ENCODE measurements at regions not wholly inside any gene's neighbourhood (a gene's known extent, or its start where the extent isn't known, plus 50 kb on each side); places are given as distances from the start of the nearest gene placed in this dataset.

GRCh38 chr2:167820488-167820887 is 426.9 kb downstream of the STK39 start:
- intact Hi-C loops (cut with micrococcal nuclease; ENCODE audit: unreplicated experiment): no loop called here
- Histone ChIP-seq H3K4me3 (ENCODE audit: low read depth in 2 of 2, low read length in 2 of 2) (no peak overlapping the region), H3K27me3 (ENCODE audit: control insufficient read depth, insufficient read depth, low read length) (no peaks in the 10 kb centered on the region), H3K27ac (ENCODE audit: low read length) (no peak overlapping the region), H3K36me3 (ENCODE audit: control insufficient read depth, insufficient read depth, low read length) (no peaks in the 10 kb centered on the region), H3K9me3 (ENCODE audit: control insufficient read depth, insufficient read depth, low read depth, low read length) (no peaks in the 10 kb centered on the region), H3K4me1 (ENCODE audit: control insufficient read depth, insufficient read depth, low read length) (no peaks in the 10 kb centered on the region)
- BruUV-seq (replicated peaks): no TSS peak
- ChIA-PET POLR2A (no interaction called here), CTCF (no interaction called here)
- TF ChIP-seq, protein P1, sequence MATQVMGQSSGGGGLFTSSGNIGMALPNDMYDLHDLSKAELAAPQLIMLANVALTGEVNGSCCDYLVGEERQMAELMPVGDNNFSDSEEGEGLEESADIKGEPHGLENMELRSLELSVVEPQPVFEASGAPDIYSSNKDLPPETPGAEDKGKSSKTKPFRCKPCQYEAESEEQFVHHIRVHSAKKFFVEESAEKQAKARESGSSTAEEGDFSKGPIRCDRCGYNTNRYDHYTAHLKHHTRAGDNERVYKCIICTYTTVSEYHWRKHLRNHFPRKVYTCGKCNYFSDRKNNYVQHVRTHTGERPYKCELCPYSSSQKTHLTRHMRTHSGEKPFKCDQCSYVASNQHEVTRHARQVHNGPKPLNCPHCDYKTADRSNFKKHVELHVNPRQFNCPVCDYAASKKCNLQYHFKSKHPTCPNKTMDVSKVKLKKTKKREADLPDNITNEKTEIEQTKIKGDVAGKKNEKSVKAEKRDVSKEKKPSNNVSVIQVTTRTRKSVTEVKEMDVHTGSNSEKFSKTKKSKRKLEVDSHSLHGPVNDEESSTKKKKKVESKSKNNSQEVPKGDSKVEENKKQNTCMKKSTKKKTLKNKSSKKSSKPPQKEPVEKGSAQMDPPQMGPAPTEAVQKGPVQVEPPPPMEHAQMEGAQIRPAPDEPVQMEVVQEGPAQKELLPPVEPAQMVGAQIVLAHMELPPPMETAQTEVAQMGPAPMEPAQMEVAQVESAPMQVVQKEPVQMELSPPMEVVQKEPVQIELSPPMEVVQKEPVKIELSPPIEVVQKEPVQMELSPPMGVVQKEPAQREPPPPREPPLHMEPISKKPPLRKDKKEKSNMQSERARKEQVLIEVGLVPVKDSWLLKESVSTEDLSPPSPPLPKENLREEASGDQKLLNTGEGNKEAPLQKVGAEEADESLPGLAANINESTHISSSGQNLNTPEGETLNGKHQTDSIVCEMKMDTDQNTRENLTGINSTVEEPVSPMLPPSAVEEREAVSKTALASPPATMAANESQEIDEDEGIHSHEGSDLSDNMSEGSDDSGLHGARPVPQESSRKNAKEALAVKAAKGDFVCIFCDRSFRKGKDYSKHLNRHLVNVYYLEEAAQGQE (IDR thresholded peaks at IDR 0.05; ENCODE audit: insufficient read depth in 1 of 2, low read depth in 2 of 2, low read length in 1 of 2): no peak
- no peak for TF ChIP-seq SIN3A (IDR thresholded peaks at IDR 0.05; ENCODE audit: borderline replicate concordance, insufficient read depth, low read depth, low read length)
- TF ChIP-seq, protein P2, sequence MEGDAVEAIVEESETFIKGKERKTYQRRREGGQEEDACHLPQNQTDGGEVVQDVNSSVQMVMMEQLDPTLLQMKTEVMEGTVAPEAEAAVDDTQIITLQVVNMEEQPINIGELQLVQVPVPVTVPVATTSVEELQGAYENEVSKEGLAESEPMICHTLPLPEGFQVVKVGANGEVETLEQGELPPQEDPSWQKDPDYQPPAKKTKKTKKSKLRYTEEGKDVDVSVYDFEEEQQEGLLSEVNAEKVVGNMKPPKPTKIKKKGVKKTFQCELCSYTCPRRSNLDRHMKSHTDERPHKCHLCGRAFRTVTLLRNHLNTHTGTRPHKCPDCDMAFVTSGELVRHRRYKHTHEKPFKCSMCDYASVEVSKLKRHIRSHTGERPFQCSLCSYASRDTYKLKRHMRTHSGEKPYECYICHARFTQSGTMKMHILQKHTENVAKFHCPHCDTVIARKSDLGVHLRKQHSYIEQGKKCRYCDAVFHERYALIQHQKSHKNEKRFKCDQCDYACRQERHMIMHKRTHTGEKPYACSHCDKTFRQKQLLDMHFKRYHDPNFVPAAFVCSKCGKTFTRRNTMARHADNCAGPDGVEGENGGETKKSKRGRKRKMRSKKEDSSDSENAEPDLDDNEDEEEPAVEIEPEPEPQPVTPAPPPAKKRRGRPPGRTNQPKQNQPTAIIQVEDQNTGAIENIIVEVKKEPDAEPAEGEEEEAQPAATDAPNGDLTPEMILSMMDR (IDR thresholded peaks at IDR 0.05): no peak
- TF ChIP-seq POLR2AphosphoS5 (IDR thresholded peaks at IDR 0.05; ENCODE audit: low read depth, low read length): no peak
- no peak for TF ChIP-seq TCF7L2 (IDR thresholded peaks at IDR 0.05; ENCODE audit: low read depth, low read length)
- in situ Hi-C loops (cut with HindIII; ENCODE audit: low pct_unique_long_range_greater_than_20kb, low sequenced_read_pairs): no loop called here
- ATAC-seq (no peak), DNase-seq (ENCODE audit: low read depth, low spot score) (no peak)

DNA sequence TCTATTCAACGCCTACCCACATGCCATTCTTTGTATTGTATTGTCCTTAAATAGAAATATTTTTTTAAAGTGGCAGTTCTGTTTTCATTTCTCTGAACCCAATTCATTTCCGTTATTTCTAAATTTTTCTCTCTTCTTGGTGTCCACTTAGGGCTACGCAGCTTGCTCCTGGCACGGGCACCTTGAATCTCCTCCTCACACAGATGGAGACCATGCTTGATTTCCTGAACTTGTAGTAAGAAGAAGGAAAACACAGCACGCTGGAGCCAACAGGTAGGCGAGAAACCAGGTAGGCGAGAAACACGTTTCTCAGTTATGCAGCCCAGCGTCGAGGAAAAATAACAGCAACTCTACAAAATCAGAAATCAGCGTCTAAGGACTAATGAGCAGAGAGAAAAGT is 428.9 kb downstream of the STK39 start:
- no peak for TF ChIP-seq TCF7L2 (IDR thresholded peaks at IDR 0.05; ENCODE audit: low read depth, low read length)
- TF ChIP-seq SIN3A (IDR thresholded peaks at IDR 0.05; ENCODE audit: borderline replicate concordance, insufficient read depth, low read depth, low read length): no peak
- TF ChIP-seq, protein P1 (IDR thresholded peaks at IDR 0.05; ENCODE audit: insufficient read depth in 1 of 2, low read depth in 2 of 2, low read length in 1 of 2): no peak
- TF ChIP-seq, protein P2 (IDR thresholded peaks at IDR 0.05): no peak
- no peak for TF ChIP-seq POLR2AphosphoS5 (IDR thresholded peaks at IDR 0.05; ENCODE audit: low read depth, low read length)
- BruUV-seq (replicated peaks): no TSS peak
- Histone ChIP-seq H3K9me3 (ENCODE audit: control insufficient read depth, insufficient read depth, low read depth, low read length) (no peaks in the 10 kb centered on the region), H3K4me3 (ENCODE audit: low read depth in 2 of 2, low read length in 2 of 2) (no peak overlapping the region), H3K27me3 (ENCODE audit: control insufficient read depth, insufficient read depth, low read length) (no peaks in the 10 kb centered on the region), H3K4me1 (ENCODE audit: control insufficient read depth, insufficient read depth, low read length) (no peaks in the 10 kb centered on the region), H3K27ac (ENCODE audit: low read length) (no peak overlapping the region), H3K36me3 (ENCODE audit: control insufficient read depth, insufficient read depth, low read length) (no peaks in the 10 kb centered on the region)
- no peak for ATAC-seq
- DNase-seq (ENCODE audit: low read depth, low spot score): no peak
- CTCF ChIA-PET: no interaction called here
- in situ Hi-C loops (cut with HindIII; ENCODE audit: low pct_unique_long_range_greater_than_20kb, low sequenced_read_pairs): no loop called here
- intact Hi-C loops (cut with micrococcal nuclease; ENCODE audit: unreplicated experiment): no loop called here
- POLR2A ChIA-PET: no interaction called here
